Nephron progenitor cell (in vitro differentiated cells): ENCODE measurements at regions not wholly inside any gene's neighbourhood (a gene's known extent, or its start where the extent isn't known, plus 50 kb on each side); places are given as distances from the start of the nearest gene placed in this dataset.
"Not testable (repeated sequence)": the region's sequence is repeated elsewhere in the genome, so short reads cannot be mapped to it uniquely, and the experiment has no call there.

Experiments
- DNase-seq: peaks from one replicate; pipeline ENCODE4 v3.0.0; 2021
- H3K27ac Mint-ChIP-seq: 2 replicates; pipeline ENCODE4 v1.8.0; 2021; ENCODE audit warnings: mild to moderate bottlenecking, moderate library complexity, mixed read lengths
- H3K27me3 Mint-ChIP-seq: 2 replicates; pipeline ENCODE4 v1.8.0; 2021; ENCODE audit warnings: mild to moderate bottlenecking, low read depth, mixed read lengths; ENCODE audit not compliant: poor library complexity
- H3K36me3 Mint-ChIP-seq: 2 replicates; pipeline ENCODE4 v1.8.0; 2021; ENCODE audit warnings: low read depth, mixed read lengths
- H3K4me1 Mint-ChIP-seq: 2 replicates; pipeline ENCODE4 v1.8.0; 2021; ENCODE audit warnings: mixed read lengths
- H3K4me3 Mint-ChIP-seq: 2 replicates; pipeline ENCODE4 v1.8.0; 2021; ENCODE audit warnings: mild to moderate bottlenecking, moderate library complexity, mixed read lengths
- H3K9me3 Mint-ChIP-seq: 2 replicates; pipeline ENCODE4 v1.8.0; 2021; ENCODE audit warnings: mild to moderate bottlenecking, moderate library complexity, mixed read lengths
- TF ChIP-seq, protein P1 (sequence below): fragments of 200-600 bp; sonication (generic); IDR thresholded peaks from 2 replicates; pipeline ENCODE4 v1.5.0; 2021; ENCODE audit warnings: antibody characterized with exemption

- no peaks in the 10 kb centered on the region for H3K4me1 Mint-ChIP-seq
- H3K27ac Mint-ChIP-seq: no peak overlapping the region
- H3K36me3 Mint-ChIP-seq: peaks cover 5% of the 10 kb centered on the region
- peaks cover 5% of the 10 kb centered on the region for H3K27me3 Mint-ChIP-seq
- peaks cover 6% of the 10 kb centered on the region for H3K9me3 Mint-ChIP-seq
- DNase-seq: no peak
- TF ChIP-seq, protein P1, sequence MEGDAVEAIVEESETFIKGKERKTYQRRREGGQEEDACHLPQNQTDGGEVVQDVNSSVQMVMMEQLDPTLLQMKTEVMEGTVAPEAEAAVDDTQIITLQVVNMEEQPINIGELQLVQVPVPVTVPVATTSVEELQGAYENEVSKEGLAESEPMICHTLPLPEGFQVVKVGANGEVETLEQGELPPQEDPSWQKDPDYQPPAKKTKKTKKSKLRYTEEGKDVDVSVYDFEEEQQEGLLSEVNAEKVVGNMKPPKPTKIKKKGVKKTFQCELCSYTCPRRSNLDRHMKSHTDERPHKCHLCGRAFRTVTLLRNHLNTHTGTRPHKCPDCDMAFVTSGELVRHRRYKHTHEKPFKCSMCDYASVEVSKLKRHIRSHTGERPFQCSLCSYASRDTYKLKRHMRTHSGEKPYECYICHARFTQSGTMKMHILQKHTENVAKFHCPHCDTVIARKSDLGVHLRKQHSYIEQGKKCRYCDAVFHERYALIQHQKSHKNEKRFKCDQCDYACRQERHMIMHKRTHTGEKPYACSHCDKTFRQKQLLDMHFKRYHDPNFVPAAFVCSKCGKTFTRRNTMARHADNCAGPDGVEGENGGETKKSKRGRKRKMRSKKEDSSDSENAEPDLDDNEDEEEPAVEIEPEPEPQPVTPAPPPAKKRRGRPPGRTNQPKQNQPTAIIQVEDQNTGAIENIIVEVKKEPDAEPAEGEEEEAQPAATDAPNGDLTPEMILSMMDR: no peak
- H3K4me3 Mint-ChIP-seq: no peak overlapping the region
These were observed 855.5 kb upstream of the POM121L12 start for GRCh38 chr7:52179934-52180333.

DNA sequence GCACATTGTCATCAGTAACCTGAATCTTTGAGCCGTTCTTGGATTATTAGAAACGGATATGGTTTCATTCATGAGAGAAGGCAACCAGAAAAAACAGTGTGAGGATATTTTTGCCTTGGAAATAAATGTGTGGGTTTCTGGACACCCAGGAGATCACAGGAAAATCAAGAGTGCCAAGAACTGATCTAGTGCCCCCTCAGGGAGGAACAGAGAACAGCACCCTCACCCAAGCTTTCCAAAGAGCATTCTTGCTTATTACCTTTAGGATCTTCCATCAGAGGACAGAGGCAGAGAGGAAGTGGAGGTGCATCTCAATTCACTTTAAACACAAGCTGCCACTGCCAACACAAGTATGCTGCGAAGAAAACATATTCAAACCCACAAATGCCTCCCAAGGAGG is 851.5 kb upstream of the COBL start:
- peak; percentile 6 for DNase-seq
- Mint-ChIP-seq H3K36me3 (no peaks in the 10 kb centered on the region), H3K4me1 (no peaks in the 10 kb centered on the region), H3K9me3 (no peaks in the 10 kb centered on the region), H3K27ac (no peak overlapping the region), H3K27me3 (no peaks in the 10 kb centered on the region), H3K4me3 (no peak overlapping the region)
- TF ChIP-seq, protein P1: peak; percentile 34

DNA sequence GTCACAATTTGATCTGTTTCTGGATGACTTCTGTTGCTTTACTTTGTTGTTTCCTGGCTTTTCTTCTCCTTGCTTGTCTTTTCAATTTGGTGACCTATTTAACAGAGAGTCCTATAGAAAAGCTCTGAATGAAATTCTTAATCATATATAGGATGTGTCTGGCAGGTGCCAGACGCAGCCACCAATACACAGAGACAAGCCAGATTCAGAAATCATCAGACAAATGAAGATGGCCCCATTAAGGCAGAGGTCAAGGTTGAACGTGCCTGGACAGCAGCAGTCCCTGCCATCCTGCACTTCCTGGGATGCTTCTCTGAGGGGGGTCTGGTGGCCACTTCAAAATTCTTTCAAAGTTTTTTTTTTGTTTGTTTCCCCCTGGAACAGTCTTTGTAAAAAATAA is 846.7 kb upstream of the COBL start:
- Mint-ChIP-seq H3K27ac (no peak overlapping the region), H3K4me3 (no peak overlapping the region), H3K27me3 (peaks cover 3% of the 10 kb centered on the region), H3K36me3 (no peaks in the 10 kb centered on the region), H3K4me1 (no peaks in the 10 kb centered on the region), H3K9me3 (no peaks in the 10 kb centered on the region)
- no peak for DNase-seq
- TF ChIP-seq, protein P1: no peak

GRCh38 chr7:52161483-52161882 is 844.9 kb upstream of the COBL start:
- no peak overlapping the region for H3K4me3 Mint-ChIP-seq
- no peaks in the 10 kb centered on the region for H3K4me1 Mint-ChIP-seq
- H3K9me3 Mint-ChIP-seq: no peaks in the 10 kb centered on the region
- no peak for DNase-seq
- H3K36me3 Mint-ChIP-seq: no peaks in the 10 kb centered on the region
- TF ChIP-seq, protein P1: no peak
- H3K27me3 Mint-ChIP-seq: peaks cover 3% of the 10 kb centered on the region
- no peak overlapping the region for H3K27ac Mint-ChIP-seq

DNA sequence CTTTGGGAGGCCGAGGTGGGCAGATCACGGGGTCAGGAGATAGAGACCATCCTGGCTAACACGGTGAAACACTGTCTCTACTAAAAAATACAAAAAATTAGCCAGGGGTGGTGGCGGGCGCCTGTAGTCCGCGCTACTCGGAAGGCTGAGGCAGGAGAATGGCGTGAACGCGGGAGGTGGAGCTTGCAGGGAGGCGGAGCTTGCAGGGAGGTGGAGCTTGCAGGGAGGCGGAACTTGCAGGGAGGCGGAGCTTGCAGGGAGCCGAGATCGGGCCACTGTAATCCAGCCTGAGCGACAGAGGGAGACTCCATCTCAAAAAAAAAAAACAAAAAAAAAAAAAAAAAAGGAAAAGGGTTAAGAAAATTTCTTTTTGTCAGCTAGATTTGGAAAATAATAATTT is 842.8 kb upstream of the COBL start:
- not testable (repeated sequence) for H3K4me1 Mint-ChIP-seq

GRCh38 chr7:52154382-52154781 is 837.8 kb upstream of the COBL start:
- Mint-ChIP-seq H3K4me1 (no peaks in the 10 kb centered on the region), H3K36me3 (no peaks in the 10 kb centered on the region), H3K9me3 (no peaks in the 10 kb centered on the region), H3K4me3 (no peak overlapping the region), H3K27me3 (peaks cover 2% of the 10 kb centered on the region), H3K27ac (no peak overlapping the region)
- TF ChIP-seq, protein P1: peak; percentile 35
- no peak for DNase-seq

More for the DNA sequence above, 842.8 kb upstream of the COBL start:
- peak; percentile 4 for DNase-seq
- H3K9me3 Mint-ChIP-seq, H3K27ac Mint-ChIP-seq, H3K4me3 Mint-ChIP-seq, H3K27me3 Mint-ChIP-seq, H3K36me3 Mint-ChIP-seq: not testable (repeated sequence)
